ENCODE measurements at regions not wholly inside any gene's neighbourhood (a gene's known extent, or its start where the extent isn't known, plus 50 kb on each side); places are given as distances from the start of the nearest gene placed in this dataset.

DNA sequence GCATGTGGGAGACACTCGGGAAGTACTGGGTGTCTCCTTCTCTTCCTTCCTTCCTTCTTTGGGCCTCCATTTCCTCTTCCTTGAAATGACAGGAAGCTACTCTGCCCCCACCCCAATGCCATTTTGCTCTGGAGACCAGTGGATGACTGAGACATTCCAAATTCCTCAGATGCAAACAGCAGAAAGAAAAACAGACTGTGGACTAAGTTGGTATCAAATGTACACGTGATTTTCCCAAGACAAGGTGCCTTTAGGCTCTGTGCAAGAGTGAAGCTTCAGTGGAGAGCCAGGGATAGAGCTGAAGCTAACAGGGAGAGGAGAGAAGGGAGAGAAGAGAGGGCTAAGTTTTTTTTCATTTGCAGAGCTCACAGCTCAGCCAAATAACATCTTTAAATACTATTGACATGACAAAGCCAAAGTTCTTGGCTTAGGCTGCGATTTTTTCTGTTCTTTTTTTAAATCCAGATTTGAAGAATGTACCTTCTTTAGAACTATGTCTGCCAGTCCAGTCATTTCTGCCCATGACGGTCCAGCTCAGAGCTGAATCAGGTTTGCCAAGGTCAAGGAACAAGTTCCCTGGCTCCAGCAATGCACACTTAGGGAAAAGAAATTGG is 84.5 kb upstream of the LCLAT1 start:
- dilution Hi-C loops (cut with MboI; ENCODE audit: extremely low pct_ligation_motif_present, low sequenced_read_pairs): no loop called here
- DNase-seq (ENCODE audit: low read depth, low spot score): no peak
- Histone ChIP-seq H3K27me3 (ENCODE audit: control insufficient read depth, extremely low read depth, insufficient read depth, low read length) (no peaks in the 10 kb centered on the region), H4K20me1 (ENCODE audit: control insufficient read depth, extremely low read depth, insufficient read depth, low read length) (no peaks in the 10 kb centered on the region), H3K36me3 (ENCODE audit: control insufficient read depth in 2 of 2, extremely low read depth in 1 of 2, insufficient read depth in 2 of 2, low read length in 2 of 2) (no peaks in the 10 kb centered on the region), H2AFZ (ENCODE audit: control insufficient read depth, low read length) (no peak overlapping the region), H3K4me2 (ENCODE audit: control insufficient read depth, extremely low read depth, insufficient read depth, low read depth, low read length) (no peak overlapping the region), H3K4me3 (ENCODE audit: control insufficient read depth in 2 of 3, extremely low read depth in 1 of 3, insufficient read depth in 2 of 3, low read depth in 1 of 3, low read length in 3 of 3) (no peak overlapping the region), H3K9ac (ENCODE audit: control insufficient read depth, extremely low read depth, insufficient read depth, low read length) (no peak overlapping the region), H3K9me1 (ENCODE audit: control insufficient read depth, extremely low read depth, insufficient read depth, low read length) (no peaks in the 10 kb centered on the region), H3K27ac (ENCODE audit: control insufficient read depth, insufficient read depth, low read length) (no peak overlapping the region), H3K4me1 (ENCODE audit: control insufficient read depth, extremely low read depth, insufficient read depth, low read length) (peaks cover 13% of the 10 kb centered on the region), H3K79me2 (ENCODE audit: control insufficient read depth, insufficient read depth, low read length) (no peaks in the 10 kb centered on the region), H3K9me3 (ENCODE audit: control insufficient read depth, low read depth, low read length) (no peaks in the 10 kb centered on the region)
- no peak for FAIRE-seq
- TF ChIP-seq EZH2 (IDR thresholded peaks at IDR 0.05; ENCODE audit: low read length) (no peak), CTCF (optimal IDR thresholded peaks at IDR 0.05 in 1 of 3, IDR thresholded peaks at IDR 0.05 in 1 of 3, conservative IDR thresholded peaks at IDR 0.05 in 1 of 3; ENCODE audit: extremely low read depth in 1 of 3, insufficient read depth in 2 of 3, low read length in 3 of 3) (no peak)

GRCh38 chr2:30363406-30363805 is 83.6 kb upstream of the LCLAT1 start:
- DNase-seq (ENCODE audit: low read depth, low spot score) (no peak), FAIRE-seq (no peak)
- Histone ChIP-seq H2AFZ (ENCODE audit: control insufficient read depth, low read length) (no peak overlapping the region), H3K79me2 (ENCODE audit: control insufficient read depth, insufficient read depth, low read length) (no peaks in the 10 kb centered on the region), H3K27ac (ENCODE audit: control insufficient read depth, insufficient read depth, low read length) (no peak overlapping the region), H4K20me1 (ENCODE audit: control insufficient read depth, extremely low read depth, insufficient read depth, low read length) (no peaks in the 10 kb centered on the region), H3K27me3 (ENCODE audit: control insufficient read depth, extremely low read depth, insufficient read depth, low read length) (no peaks in the 10 kb centered on the region), H3K9me1 (ENCODE audit: control insufficient read depth, extremely low read depth, insufficient read depth, low read length) (no peaks in the 10 kb centered on the region), H3K4me1 (ENCODE audit: control insufficient read depth, extremely low read depth, insufficient read depth, low read length) (peaks cover 13% of the 10 kb centered on the region), H3K4me3 (ENCODE audit: control insufficient read depth in 2 of 3, extremely low read depth in 1 of 3, insufficient read depth in 2 of 3, low read depth in 1 of 3, low read length in 3 of 3) (no peak overlapping the region), H3K9me3 (ENCODE audit: control insufficient read depth, low read depth, low read length) (no peaks in the 10 kb centered on the region), H3K9ac (ENCODE audit: control insufficient read depth, extremely low read depth, insufficient read depth, low read length) (no peak overlapping the region), H3K36me3 (ENCODE audit: control insufficient read depth in 2 of 2, extremely low read depth in 1 of 2, insufficient read depth in 2 of 2, low read length in 2 of 2) (no peaks in the 10 kb centered on the region), H3K4me2 (ENCODE audit: control insufficient read depth, extremely low read depth, insufficient read depth, low read depth, low read length) (no peak overlapping the region)
- TF ChIP-seq EZH2 (IDR thresholded peaks at IDR 0.05; ENCODE audit: low read length) (no peak), CTCF (optimal IDR thresholded peaks at IDR 0.05 in 1 of 3, IDR thresholded peaks at IDR 0.05 in 1 of 3, conservative IDR thresholded peaks at IDR 0.05 in 1 of 3; ENCODE audit: extremely low read depth in 1 of 3, insufficient read depth in 2 of 3, low read length in 3 of 3) (no peak)
- dilution Hi-C loops (cut with MboI; ENCODE audit: extremely low pct_ligation_motif_present, low sequenced_read_pairs): no loop called here

Measured in keratinocyte (primary cell).